ENCODE measurements at regions not wholly inside any gene's neighbourhood (a gene's known extent, or its start where the extent isn't known, plus 50 kb on each side); places are given as distances from the start of the nearest gene placed in this dataset.

DNA sequence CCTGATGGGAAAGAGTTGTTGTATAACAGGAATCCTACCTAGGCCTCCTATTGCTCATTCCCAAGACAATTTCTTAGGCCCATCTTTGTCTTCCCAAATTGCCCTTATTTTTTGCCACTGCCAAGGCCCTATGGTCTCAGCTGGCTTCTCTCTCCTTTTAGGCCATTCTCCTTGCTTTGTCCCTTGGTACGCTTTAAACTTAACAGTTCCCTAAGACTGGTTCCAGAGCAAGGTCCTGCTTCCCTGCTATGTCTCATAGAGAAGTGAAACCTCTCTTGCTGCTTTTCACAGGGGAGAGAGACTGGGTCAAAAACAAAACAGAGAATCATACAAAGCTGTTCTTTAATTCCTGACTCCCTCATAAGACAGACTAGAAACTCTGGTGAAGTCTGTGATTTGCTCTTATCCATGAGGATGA, 77.1 kb downstream of the XCL2 start:
- TF ChIP-seq, protein P1, sequence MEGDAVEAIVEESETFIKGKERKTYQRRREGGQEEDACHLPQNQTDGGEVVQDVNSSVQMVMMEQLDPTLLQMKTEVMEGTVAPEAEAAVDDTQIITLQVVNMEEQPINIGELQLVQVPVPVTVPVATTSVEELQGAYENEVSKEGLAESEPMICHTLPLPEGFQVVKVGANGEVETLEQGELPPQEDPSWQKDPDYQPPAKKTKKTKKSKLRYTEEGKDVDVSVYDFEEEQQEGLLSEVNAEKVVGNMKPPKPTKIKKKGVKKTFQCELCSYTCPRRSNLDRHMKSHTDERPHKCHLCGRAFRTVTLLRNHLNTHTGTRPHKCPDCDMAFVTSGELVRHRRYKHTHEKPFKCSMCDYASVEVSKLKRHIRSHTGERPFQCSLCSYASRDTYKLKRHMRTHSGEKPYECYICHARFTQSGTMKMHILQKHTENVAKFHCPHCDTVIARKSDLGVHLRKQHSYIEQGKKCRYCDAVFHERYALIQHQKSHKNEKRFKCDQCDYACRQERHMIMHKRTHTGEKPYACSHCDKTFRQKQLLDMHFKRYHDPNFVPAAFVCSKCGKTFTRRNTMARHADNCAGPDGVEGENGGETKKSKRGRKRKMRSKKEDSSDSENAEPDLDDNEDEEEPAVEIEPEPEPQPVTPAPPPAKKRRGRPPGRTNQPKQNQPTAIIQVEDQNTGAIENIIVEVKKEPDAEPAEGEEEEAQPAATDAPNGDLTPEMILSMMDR (IDR thresholded peaks at IDR 0.05 in 4 of 5, conservative IDR thresholded peaks at IDR 0.05 in 1 of 5) = no peak
- TF ChIP-seq POLR2A (IDR thresholded peaks at IDR 0.05) = no peak
